WTC11 (cell line): ENCODE measurements at regions not wholly inside any gene's neighbourhood (a gene's known extent, or its start where the extent isn't known, plus 50 kb on each side); places are given as distances from the start of the nearest gene placed in this dataset.

Source experiments
- ATAC-seq: fragments of 200-7000 bp; cut with Tn5 transposase; 2 replicates; pipeline ENCODE4 v1.10.0; 2021; ENCODE audit warnings: mild to moderate bottlenecking, moderate library complexity
- CTCF ChIA-PET: fragments of 300-600 bp; sonication (Branson Sonifier 250); formaldehyde crosslinking; loops from one replicate; lab custom pipeline; 2021; ENCODE audit warnings: antibody characterized with exemption; lab: Charles Lee
- POLR2A ChIA-PET: fragments of 350-600 bp; sonication (Branson Sonifier 250); formaldehyde crosslinking; loops from one replicate; lab custom pipeline; 2021; ENCODE audit warnings: antibody characterized with exemption; lab: Charles Lee
- DNase-seq: peaks from one replicate; pipeline ENCODE4 v3.0.0; 2021; ENCODE audit warnings: low spot score
- H3K27ac Mint-ChIP-seq: 2 replicates; pipeline ENCODE4 v1.8.0; 2021; ENCODE audit warnings: mixed read lengths
- H3K27me3 Mint-ChIP-seq: 2 replicates; pipeline ENCODE4 v1.8.0; 2021; ENCODE audit warnings: low read depth, mild to moderate bottlenecking, moderate library complexity, mixed read lengths
- H3K36me3 Mint-ChIP-seq: 2 replicates; pipeline ENCODE4 v1.8.0; 2021; ENCODE audit warnings: mixed read lengths
- H3K4me1 Mint-ChIP-seq: 2 replicates; pipeline ENCODE4 v1.8.0; 2022; ENCODE audit warnings: mixed read lengths
- H3K4me3 Mint-ChIP-seq: 2 replicates; pipeline ENCODE4 v1.8.0; 2021; ENCODE audit warnings: mild to moderate bottlenecking, moderate library complexity, mixed read lengths
- H3K9me3 Mint-ChIP-seq: 2 replicates; pipeline ENCODE4 v1.8.0; 2021; ENCODE audit warnings: mixed read lengths
- AFF4 ChIP-seq: sonication (generic); formaldehyde crosslinking; IDR thresholded peaks from 2 replicates; pipeline ENCODE4 v1.8.1; 2023; ENCODE audit warnings: mild to moderate bottlenecking, missing genetic modification reagents, borderline replicate concordance
- ATF1 ChIP-seq: sonication (generic); formaldehyde crosslinking; IDR thresholded peaks from 2 replicates; pipeline ENCODE4 v1.8.1; 2023; ENCODE audit warnings: mild to moderate bottlenecking, moderate library complexity, missing genetic modification reagents
- ATF3 ChIP-seq: sonication (generic); formaldehyde crosslinking; conservative IDR thresholded peaks from 2 replicates; pipeline ENCODE4 v1.8.1; 2022; ENCODE audit warnings: mild to moderate bottlenecking, missing genetic modification reagents
- ATF6 ChIP-seq: sonication (generic); formaldehyde crosslinking; IDR thresholded peaks from 2 replicates; pipeline ENCODE4 v1.8.1; 2023; ENCODE audit warnings: mild to moderate bottlenecking, missing genetic modification reagents
- CDX4 ChIP-seq: fragments of 250-450 bp; sonication (Bioruptor Pico); IDR thresholded peaks from 2 replicates; pipeline ENCODE4 v1.9.0; 2021; ENCODE audit warnings: moderate library complexity, mild to moderate bottlenecking, inconsistent platforms, borderline replicate concordance
- CTCF ChIP-seq: fragments of 200-600 bp; IDR thresholded peaks from 2 replicates; pipeline ENCODE4 v1.8.0; 2022; ENCODE audit warnings: antibody characterized with exemption
- E2F4 ChIP-seq: sonication (generic); formaldehyde crosslinking; IDR thresholded peaks from 2 replicates; pipeline ENCODE4 v1.8.1; 2022; ENCODE audit warnings: low read depth, mild to moderate bottlenecking, moderate library complexity, missing genetic modification reagents, borderline replicate concordance
- ELF4 ChIP-seq: sonication (generic); formaldehyde crosslinking; IDR thresholded peaks from 2 replicates; pipeline ENCODE4 v1.8.1; 2022; ENCODE audit warnings: low read depth, mild to moderate bottlenecking, moderate library complexity, missing genetic modification reagents
- ESRRA ChIP-seq: sonication (generic); formaldehyde crosslinking; IDR thresholded peaks from 2 replicates; pipeline ENCODE4 v1.8.1; 2022; ENCODE audit warnings: mild to moderate bottlenecking, missing genetic modification reagents, borderline replicate concordance
- IRF1 ChIP-seq: sonication (generic); formaldehyde crosslinking; IDR thresholded peaks from 2 replicates; pipeline ENCODE4 v1.8.0; 2023; ENCODE audit warnings: missing genetic modification reagents
- OVOL2 ChIP-seq: fragments of 250-450 bp; sonication (Bioruptor Pico); IDR thresholded peaks from 2 replicates; pipeline ENCODE4 v1.9.0; 2021; ENCODE audit warnings: mild to moderate bottlenecking, borderline replicate concordance
- TP53 ChIP-seq: sonication (generic); formaldehyde crosslinking; IDR thresholded peaks from 2 replicates; pipeline ENCODE4 v1.8.1; 2023; ENCODE audit warnings: mild to moderate bottlenecking, missing genetic modification reagents
- ZBTB21 ChIP-seq: sonication (generic); formaldehyde crosslinking; IDR thresholded peaks from 2 replicates; pipeline ENCODE4 v1.8.1; 2023; ENCODE audit warnings: mild to moderate bottlenecking, missing genetic modification reagents, borderline replicate concordance
- ZNF281 ChIP-seq: sonication (generic); formaldehyde crosslinking; IDR thresholded peaks from 2 replicates; pipeline ENCODE4 v1.8.0; 2023; ENCODE audit warnings: mild to moderate bottlenecking, missing genetic modification reagents
- ZNF512 ChIP-seq: sonication (generic); formaldehyde crosslinking; IDR thresholded peaks from 2 replicates; pipeline ENCODE4 v1.8.1; 2022; ENCODE audit warnings: missing genetic modification reagents, borderline replicate concordance
- ZNF532 ChIP-seq: fragments of 250-450 bp; sonication (Bioruptor Pico); IDR thresholded peaks from 2 replicates; pipeline ENCODE4 v1.9.0; 2021; ENCODE audit warnings: mild to moderate bottlenecking, borderline replicate concordance

- Mint-ChIP-seq H3K4me3 (no peak overlapping the region), H3K27ac (no peak overlapping the region), H3K9me3 (0 out of 2 replicates have a peak, but pooled peaks cover 4% of the 10 kb centered on the region), H3K27me3 (no peaks in the 10 kb centered on the region), H3K36me3 (no peaks in the 10 kb centered on the region), H3K4me1 (no peaks in the 10 kb centered on the region)
- TF ChIP-seq ATF6 (no peak), ELF4 (CRISPR knock-in tag) (no peak), ESRRA (CRISPR knock-in tag) (no peak), ZBTB21 (CRISPR knock-in tag) (no peak), ZNF532 (CRISPR knock-in tag) (no peak), CTCF (no peak), CDX4 (CRISPR knock-in tag) (no peak), AFF4 (CRISPR knock-in tag) (no peak), TP53 (CRISPR knock-in tag) (no peak), ZNF512 (CRISPR knock-in tag) (no peak), IRF1 (CRISPR knock-in tag) (no peak), ATF3 (CRISPR knock-in tag) (no peak), OVOL2 (CRISPR knock-in tag) (no peak), ZNF281 (CRISPR knock-in tag) (no peak), ATF1 (CRISPR knock-in tag) (no peak), E2F4 (no peak)
- CTCF ChIA-PET: interaction anchor here (0.7 kb wide), 1 partner anchor 255 kb away, joined by 6 read pairs; no protein-coding TSS in a partner anchor
- ATAC-seq (no peak), DNase-seq (no peak)
- POLR2A ChIA-PET: no interaction called here
Measured at GRCh38 chr2:147294825-147295392, 549.9 kb upstream of the ACVR2A start.
